ENCODE measurements at regions not wholly inside any gene's neighbourhood (a gene's known extent, or its start where the extent isn't known, plus 50 kb on each side); places are given as distances from the start of the nearest gene placed in this dataset.

DNA sequence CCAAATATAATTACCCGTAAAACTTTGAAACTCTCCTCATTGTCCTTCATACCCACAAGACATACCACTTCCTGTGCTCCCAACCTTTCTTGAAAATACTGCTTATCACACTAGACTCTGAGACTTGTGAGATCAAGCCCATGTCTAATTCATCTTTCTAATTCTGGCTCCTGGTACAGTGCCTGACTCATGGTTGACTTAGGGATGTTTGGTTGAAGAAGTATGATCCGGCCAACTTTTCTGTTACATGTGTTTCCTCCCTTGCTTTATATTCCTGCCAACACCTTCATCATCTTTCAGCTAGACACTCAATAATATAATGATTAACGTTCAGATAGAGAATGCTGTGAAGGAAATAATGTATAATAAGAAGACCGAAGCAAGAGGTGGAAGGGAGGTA lies 58.2 kb downstream of the MEX3B start:
- Histone ChIP-seq H3K4me3 (ENCODE audit: low read depth, low read length) (no peak overlapping the region), H3K36me3 (ENCODE audit: control insufficient read depth, insufficient read depth, low read length) (no peaks in the 10 kb centered on the region), H3K27ac (ENCODE audit: insufficient read depth, low read length, poor library complexity, severe bottlenecking) (no peak overlapping the region), H3K27me3 (ENCODE audit: control insufficient read depth, insufficient read depth, low read length) (no peaks in the 10 kb centered on the region), H3K4me1 (ENCODE audit: control insufficient read depth, insufficient read depth, low read length, poor library complexity, severe bottlenecking) (no peaks in the 10 kb centered on the region), H3K9me3 (ENCODE audit: control insufficient read depth in 2 of 2, low read length in 2 of 2) (peaks cover 6 to 11% of the 10 kb centered on the region in 2 experiments)
- Mint-ChIP-seq H3K27ac (no peak overlapping the region), H3K4me3 (no peak overlapping the region), H3K27me3 (peaks cover 8% of the 10 kb centered on the region), H3K9me3 (peaks cover 0 to 8% (median 1%) of the 10 kb centered on the region in 7 donors), H3K36me3 (no peaks in the 10 kb centered on the region), H3K4me1 (no peaks in the 10 kb centered on the region)
- ATAC-seq (ENCODE audit: low read depth in 2 of 2) = no peak
- DNase-seq = no peak

- Mint-ChIP-seq H3K27ac (no peak overlapping the region), H3K27me3 (peaks cover 4% of the 10 kb centered on the region), H3K9me3 (peaks cover 0 to 7% (median 0%) of the 10 kb centered on the region in 7 donors), H3K36me3 (no peaks in the 10 kb centered on the region), H3K4me3 (no peak overlapping the region), H3K4me1 (no peaks in the 10 kb centered on the region)
- no peaks in the 10 kb centered on the region for H3K36me3 ChIP-seq (ENCODE audit: control insufficient read depth, insufficient read depth, low read length)
- no peak for ATAC-seq (ENCODE audit: low read depth in 2 of 2)
- DNase-seq = no peak
- no peaks in the 10 kb centered on the region for H3K9me3 ChIP-seq (ENCODE audit: control insufficient read depth in 2 of 2, low read length in 2 of 2)
- H3K4me1 ChIP-seq (ENCODE audit: control insufficient read depth, insufficient read depth, low read length, poor library complexity, severe bottlenecking) = no peaks in the 10 kb centered on the region
- H3K27me3 ChIP-seq (ENCODE audit: control insufficient read depth, insufficient read depth, low read length) = no peaks in the 10 kb centered on the region
- no peak overlapping the region for H3K4me3 ChIP-seq (ENCODE audit: low read depth, low read length)
- H3K27ac ChIP-seq (ENCODE audit: insufficient read depth, low read length, poor library complexity, severe bottlenecking) = no peak overlapping the region
Measured at GRCh38 chr15:81983497-81983896, 62.3 kb downstream of the MEX3B start.

DNA sequence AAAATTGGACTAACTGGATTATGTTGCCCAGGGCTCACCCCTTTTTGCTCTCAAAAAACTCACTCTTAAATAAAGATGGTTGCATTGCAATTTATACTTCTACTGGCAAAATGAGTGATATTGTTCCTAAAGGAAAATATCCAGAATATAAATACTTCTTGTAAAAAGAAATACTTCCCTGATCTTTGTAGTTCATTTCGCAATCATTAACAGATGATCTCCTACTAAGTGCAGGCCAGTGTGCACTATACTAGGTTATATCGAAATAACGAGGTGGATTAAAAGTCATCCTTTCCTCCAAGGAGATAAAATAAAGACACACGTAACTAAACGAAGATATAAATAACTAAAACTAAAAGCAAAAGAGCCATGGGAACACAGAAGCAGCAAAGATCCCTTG lies 63.0 kb downstream of the MEX3B start:
- no peaks in the 10 kb centered on the region for H3K27me3 ChIP-seq (ENCODE audit: control insufficient read depth, insufficient read depth, low read length)
- no peak overlapping the region for H3K4me3 Mint-ChIP-seq
- no peak overlapping the region for H3K27ac Mint-ChIP-seq
- H3K36me3 Mint-ChIP-seq = no peaks in the 10 kb centered on the region
- H3K4me1 Mint-ChIP-seq = no peaks in the 10 kb centered on the region
- H3K9me3 ChIP-seq (ENCODE audit: control insufficient read depth in 2 of 2, low read length in 2 of 2) = peaks cover 1% of the 10 kb centered on the region in 2 experiments
- H3K27me3 Mint-ChIP-seq = peaks cover under 1% of the 10 kb centered on the region
- no peaks in the 10 kb centered on the region for H3K4me1 ChIP-seq (ENCODE audit: control insufficient read depth, insufficient read depth, low read length, poor library complexity, severe bottlenecking)
- no peak for ATAC-seq (ENCODE audit: low read depth in 2 of 2)
- no peak overlapping the region for H3K27ac ChIP-seq (ENCODE audit: insufficient read depth, low read length, poor library complexity, severe bottlenecking)
- H3K4me3 ChIP-seq (ENCODE audit: low read depth, low read length) = no peak overlapping the region
- H3K36me3 ChIP-seq (ENCODE audit: control insufficient read depth, insufficient read depth, low read length) = no peaks in the 10 kb centered on the region
- peaks cover 0 to 8% (median 2%) of the 10 kb centered on the region in 7 donors for H3K9me3 Mint-ChIP-seq
- no peak for DNase-seq

- DNase-seq = no peak
- Histone ChIP-seq H3K27ac (ENCODE audit: insufficient read depth, low read length, poor library complexity, severe bottlenecking) (no peak overlapping the region), H3K4me3 (ENCODE audit: low read depth, low read length) (no peak overlapping the region), H3K9me3 (ENCODE audit: control insufficient read depth in 2 of 2, low read length in 2 of 2) (peaks cover 2 to 7% of the 10 kb centered on the region in 2 experiments), H3K4me1 (ENCODE audit: control insufficient read depth, insufficient read depth, low read length, poor library complexity, severe bottlenecking) (no peaks in the 10 kb centered on the region), H3K27me3 (ENCODE audit: control insufficient read depth, insufficient read depth, low read length) (no peaks in the 10 kb centered on the region), H3K36me3 (ENCODE audit: control insufficient read depth, insufficient read depth, low read length) (no peaks in the 10 kb centered on the region)
- no peak overlapping the region for H3K4me3 Mint-ChIP-seq
- no peaks in the 10 kb centered on the region for H3K4me1 Mint-ChIP-seq
- peaks cover 0 to 10% (median 5%) of the 10 kb centered on the region in 7 donors for H3K9me3 Mint-ChIP-seq
- H3K27ac Mint-ChIP-seq = no peak overlapping the region
- no peak for ATAC-seq (ENCODE audit: low read depth in 2 of 2)
- no peaks in the 10 kb centered on the region for H3K27me3 Mint-ChIP-seq
- no peaks in the 10 kb centered on the region for H3K36me3 Mint-ChIP-seq
Measured at GRCh38 chr15:81981908-81982307, 63.9 kb downstream of the MEX3B start.

GRCh38 chr15:81977464-81977863 lies 68.4 kb downstream of the MEX3B start:
- no peaks in the 10 kb centered on the region for H3K27me3 Mint-ChIP-seq
- DNase-seq (no peak), ATAC-seq (ENCODE audit: low read depth in 2 of 2) (no peak)
- H3K4me1 Mint-ChIP-seq = no peaks in the 10 kb centered on the region
- no peak overlapping the region for H3K27ac Mint-ChIP-seq
- H3K36me3 ChIP-seq (ENCODE audit: control insufficient read depth, insufficient read depth, low read length) = no peaks in the 10 kb centered on the region
- H3K4me3 Mint-ChIP-seq = no peak overlapping the region
- H3K27me3 ChIP-seq (ENCODE audit: control insufficient read depth, insufficient read depth, low read length) = no peaks in the 10 kb centered on the region
- H3K4me1 ChIP-seq (ENCODE audit: control insufficient read depth, insufficient read depth, low read length, poor library complexity, severe bottlenecking) = no peaks in the 10 kb centered on the region
- peaks cover 8 to 11% of the 10 kb centered on the region in 2 experiments for H3K9me3 ChIP-seq (ENCODE audit: control insufficient read depth in 2 of 2, low read length in 2 of 2)
- no peak overlapping the region for H3K4me3 ChIP-seq (ENCODE audit: low read depth, low read length)
- H3K9me3 Mint-ChIP-seq = peaks cover 0 to 16% (median 8%) of the 10 kb centered on the region in 7 donors
- H3K36me3 Mint-ChIP-seq = no peaks in the 10 kb centered on the region
- no peak overlapping the region for H3K27ac ChIP-seq (ENCODE audit: insufficient read depth, low read length, poor library complexity, severe bottlenecking)

- Histone ChIP-seq H3K27me3 (ENCODE audit: control insufficient read depth, insufficient read depth, low read length) (no peaks in the 10 kb centered on the region), H3K36me3 (ENCODE audit: control insufficient read depth, insufficient read depth, low read length) (no peaks in the 10 kb centered on the region), H3K4me1 (ENCODE audit: control insufficient read depth, insufficient read depth, low read length, poor library complexity, severe bottlenecking) (no peaks in the 10 kb centered on the region), H3K27ac (ENCODE audit: insufficient read depth, low read length, poor library complexity, severe bottlenecking) (no peak overlapping the region), H3K4me3 (ENCODE audit: low read depth, low read length) (no peak overlapping the region), H3K9me3 (ENCODE audit: control insufficient read depth in 2 of 2, low read length in 2 of 2) (peaks cover 0 to under 1% of the 10 kb centered on the region in 2 experiments)
- Mint-ChIP-seq H3K4me1 (no peaks in the 10 kb centered on the region), H3K9me3 (peaks cover 0 to 6% (median 0%) of the 10 kb centered on the region in 7 donors), H3K27me3 (no peaks in the 10 kb centered on the region), H3K36me3 (no peaks in the 10 kb centered on the region), H3K4me3 (no peak overlapping the region), H3K27ac (no peak overlapping the region)
- ATAC-seq (ENCODE audit: low read depth in 2 of 2) (no peak), DNase-seq (no peak)
Measured at GRCh38 chr15:81968691-81969090, 77.1 kb downstream of the MEX3B start.

DNA sequence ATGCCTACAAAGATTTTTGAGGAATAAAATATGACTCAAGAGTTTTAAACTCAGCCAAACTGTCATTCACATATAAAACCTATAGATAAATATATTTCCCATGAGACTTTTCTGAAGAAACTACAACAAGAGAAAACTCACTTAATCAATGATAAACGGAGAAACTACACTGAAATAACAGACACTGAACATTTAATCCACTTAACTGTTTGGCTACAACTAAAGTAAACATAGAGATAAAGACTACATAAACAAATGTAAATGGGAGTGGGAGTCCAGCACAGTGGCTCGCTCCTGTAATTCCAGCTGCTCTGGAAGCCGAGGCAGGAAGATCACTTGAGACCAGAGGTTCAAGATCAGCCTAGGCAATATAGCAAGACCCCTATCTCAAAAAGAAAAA lies 79.2 kb downstream of the MEX3B start:
- Mint-ChIP-seq H3K27me3 (no peaks in the 10 kb centered on the region), H3K9me3 (peaks cover 0 to 3% (median 0%) of the 10 kb centered on the region in 7 donors), H3K27ac (no peak overlapping the region), H3K4me1 (no peaks in the 10 kb centered on the region), H3K36me3 (no peaks in the 10 kb centered on the region), H3K4me3 (no peak overlapping the region)
- DNase-seq = no peak
- H3K4me1 ChIP-seq (ENCODE audit: control insufficient read depth, insufficient read depth, low read length, poor library complexity, severe bottlenecking) = no peaks in the 10 kb centered on the region
- no peak overlapping the region for H3K4me3 ChIP-seq (ENCODE audit: low read depth, low read length)
- H3K9me3 ChIP-seq (ENCODE audit: control insufficient read depth in 2 of 2, low read length in 2 of 2) = no peaks in the 10 kb centered on the region
- H3K36me3 ChIP-seq (ENCODE audit: control insufficient read depth, insufficient read depth, low read length) = no peaks in the 10 kb centered on the region
- H3K27me3 ChIP-seq (ENCODE audit: control insufficient read depth, insufficient read depth, low read length) = no peaks in the 10 kb centered on the region
- H3K27ac ChIP-seq (ENCODE audit: insufficient read depth, low read length, poor library complexity, severe bottlenecking) = no peak overlapping the region
- no peak for ATAC-seq (ENCODE audit: low read depth in 2 of 2)

- no peak for ATAC-seq (ENCODE audit: low read depth in 2 of 2)
- Mint-ChIP-seq H3K27me3 (no peaks in the 10 kb centered on the region), H3K9me3 (no peaks in the 10 kb centered on the region), H3K4me1 (no peaks in the 10 kb centered on the region), H3K4me3 (no peak overlapping the region), H3K36me3 (no peaks in the 10 kb centered on the region), H3K27ac (no peak overlapping the region)
- Histone ChIP-seq H3K27ac (ENCODE audit: insufficient read depth, low read length, poor library complexity, severe bottlenecking) (no peak overlapping the region), H3K4me3 (ENCODE audit: low read depth, low read length) (no peak overlapping the region), H3K4me1 (ENCODE audit: control insufficient read depth, insufficient read depth, low read length, poor library complexity, severe bottlenecking) (no peaks in the 10 kb centered on the region), H3K36me3 (ENCODE audit: control insufficient read depth, insufficient read depth, low read length) (no peaks in the 10 kb centered on the region), H3K9me3 (ENCODE audit: control insufficient read depth in 2 of 2, low read length in 2 of 2) (no peaks in the 10 kb centered on the region), H3K27me3 (ENCODE audit: control insufficient read depth, insufficient read depth, low read length) (no peaks in the 10 kb centered on the region)
- DNase-seq = no peak
Measured at GRCh38 chr15:81962482-81962881, 83.3 kb downstream of the MEX3B start.
